CD4-positive, alpha-beta T cell (primary cell): ENCODE measurements at regions not wholly inside any gene's neighbourhood (a gene's known extent, or its start where the extent isn't known, plus 50 kb on each side); places are given as distances from the start of the nearest gene placed in this dataset.

Source experiments
- ATAC-seq: fragments of 200-7000 bp; cut with Tn5 transposase; one replicate; pipeline ENCODE4 v1.10.0; 2022; ENCODE audit warnings: mild to moderate bottlenecking; ENCODE audit not compliant: poor library complexity
- CTCF ChIA-PET: fragments of 350-600 bp; sonication (Branson Sonifier 250); formaldehyde crosslinking; loops from one replicate; lab custom pipeline; 2021; ENCODE audit warnings: antibody characterized with exemption, inconsistent platforms; lab: Charles Lee
- POLR2A ChIA-PET: fragments of 350-600 bp; sonication (Branson Sonifier 250); formaldehyde crosslinking; loops from one replicate; lab custom pipeline; 2021; ENCODE audit warnings: antibody characterized with exemption, inconsistent platforms; lab: Charles Lee
- DNase-seq, 14 experiments: peaks; one replicate each; pipeline ENCODE4 v3.0.0-alpha.2; 2013 to 2020; ENCODE audit warnings: mixed read lengths in 2 of 14
- H3K27ac ChIP-seq, 2 donors: one replicate each; pipeline versions ENCODE4 v1.5.1 to v1.7.0; 2013; ENCODE audit warnings: low read length in 2 of 2, low read depth in 1 of 2, mild to moderate bottlenecking in 1 of 2
- H3K27me3 ChIP-seq, 2 experiments: 1 replicate in 1 of 2; 2 replicates in 1 of 2; pipeline versions ENCODE4 v1.6.1 to v1.7.0; 2013; ENCODE audit warnings: low read length in 2 of 2, control low read depth in 1 of 2, mild to moderate bottlenecking in 1 of 2, moderate library complexity in 1 of 2; ENCODE audit not compliant: insufficient read depth in 2 of 2, control insufficient read depth in 1 of 2
- H3K36me3 ChIP-seq: one replicate; pipeline ENCODE4 v1.6.1; 2013; ENCODE audit warnings: low read length, control low read depth; ENCODE audit not compliant: insufficient read depth
- H3K4me1 ChIP-seq: one replicate; pipeline ENCODE4 v1.6.1; 2013; ENCODE audit warnings: low read length, control low read depth; ENCODE audit not compliant: insufficient read depth
- H3K4me3 ChIP-seq: one replicate; pipeline ENCODE4 v1.5.1; 2013; ENCODE audit warnings: mild to moderate bottlenecking, low read length, moderate library complexity
- H3K9me3 ChIP-seq, 2 experiments: 1 replicate in 1 of 2; 2 replicates in 1 of 2; pipeline versions ENCODE4 v1.6.1 to v1.7.0; 2013; ENCODE audit warnings: low read length in 2 of 2, mild to moderate bottlenecking in 2 of 2, control low read depth in 1 of 2, moderate library complexity in 1 of 2; ENCODE audit not compliant: control insufficient read depth in 1 of 2, insufficient read depth in 1 of 2
- H3K27ac Mint-ChIP-seq: one replicate; pipeline ENCODE4 v1.8.0; 2020; ENCODE audit warnings: mixed read lengths
- H3K27me3 Mint-ChIP-seq: one replicate; pipeline ENCODE4 v1.8.0; 2021; ENCODE audit warnings: mixed read lengths
- H3K36me3 Mint-ChIP-seq: one replicate; pipeline ENCODE4 v1.8.0; 2021; ENCODE audit warnings: low read depth, mixed read lengths
- H3K4me1 Mint-ChIP-seq: one replicate; pipeline ENCODE4 v1.8.0; 2021; ENCODE audit warnings: low read depth, mixed read lengths
- H3K4me3 Mint-ChIP-seq: one replicate; pipeline ENCODE4 v1.8.0; 2020; ENCODE audit warnings: mild to moderate bottlenecking, mixed read lengths
- H3K9me3 Mint-ChIP-seq: one replicate; pipeline ENCODE4 v1.8.0; 2020; ENCODE audit warnings: mixed read lengths
- intact Hi-C, 2 experiments: fragments of 100-400 bp; cut with DNase I in 1 of 2; cut with micrococcal nuclease in 1 of 2; formaldehyde crosslinking; loops; one replicate each; pipeline versions ENCODE4 v1.15.1 to v1.9.0; 2023 to 2025; cut with DNase I, micrococcal nuclease
- TF ChIP-seq, protein P1 (sequence below): fragments of 200-600 bp; IDR thresholded peaks from one replicate; pipeline ENCODE4 v1.8.0; 2022; ENCODE audit warnings: antibody characterized with exemption, mild to moderate bottlenecking

DNA sequence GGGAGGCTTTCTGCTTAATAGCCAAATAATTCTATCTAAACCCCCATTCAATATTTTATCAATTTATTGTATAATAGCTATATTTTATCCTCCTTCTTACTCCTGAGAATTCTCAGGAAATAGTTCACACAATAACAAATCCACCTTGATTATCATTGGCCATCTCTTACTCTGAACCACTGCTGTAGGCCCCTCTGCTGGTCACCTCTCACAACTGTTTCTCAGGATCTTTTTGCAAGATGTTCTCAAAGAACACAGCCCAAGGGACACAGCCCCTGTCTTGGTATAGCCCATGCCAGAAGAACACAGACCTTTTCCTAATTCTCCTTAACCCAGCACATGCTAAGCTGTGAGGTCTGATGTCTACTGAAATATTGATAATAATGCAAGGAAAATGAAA is 74.9 kb upstream of the HTR4 start:
- POLR2A ChIA-PET = no interaction called here
- H3K27me3 ChIP-seq = no peaks in the 10 kb centered on the region

DNA sequence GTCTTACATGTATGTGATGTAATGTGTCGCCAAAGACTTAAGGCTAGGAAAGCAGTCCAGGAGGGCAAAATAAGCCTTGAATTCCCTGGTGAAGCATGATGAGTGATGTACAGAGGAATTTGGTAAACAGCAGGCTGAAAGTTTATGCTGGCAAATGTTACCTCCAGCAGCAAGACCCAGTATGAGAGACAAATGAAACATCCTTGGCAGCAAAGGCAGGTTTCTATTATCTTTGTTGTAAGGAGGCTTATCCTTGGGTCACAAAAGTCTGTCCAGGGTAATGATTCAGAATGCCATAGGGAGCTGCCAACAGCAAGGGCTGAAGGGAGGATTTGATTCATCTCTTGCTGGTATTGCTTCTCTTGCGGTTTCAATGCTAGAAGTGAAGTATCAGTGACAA is 75.9 kb upstream of the HTR4 start:
- Histone ChIP-seq H3K9me3 (no peaks in the 10 kb centered on the region), H3K36me3 (no peaks in the 10 kb centered on the region), H3K27ac (no peak overlapping the region), H3K27me3 (no peaks in the 10 kb centered on the region), H3K4me3 (no peak overlapping the region), H3K4me1 (no peaks in the 10 kb centered on the region)
- no peaks in the 10 kb centered on the region for H3K9me3 Mint-ChIP-seq
- no peak overlapping the region for H3K4me3 Mint-ChIP-seq
- peaks cover 5% of the 10 kb centered on the region for H3K4me1 Mint-ChIP-seq
- no peak for ATAC-seq
- ChIA-PET POLR2A (no interaction called here), CTCF (interaction anchor here (0.6 to 2.3 kb wide), 19 partner anchors 8 to 1031 kb away, joined by 3 to 23 read pairs (median 4); no protein-coding TSS in a partner anchor)
- intact Hi-C loops = loop anchor here (2.0 to 10.0 kb wide), 7 partner anchors 97 to 875 kb away; partner anchors contain the start of gene ADRB2 (in 1 of the 2)
- TF ChIP-seq, protein P1, sequence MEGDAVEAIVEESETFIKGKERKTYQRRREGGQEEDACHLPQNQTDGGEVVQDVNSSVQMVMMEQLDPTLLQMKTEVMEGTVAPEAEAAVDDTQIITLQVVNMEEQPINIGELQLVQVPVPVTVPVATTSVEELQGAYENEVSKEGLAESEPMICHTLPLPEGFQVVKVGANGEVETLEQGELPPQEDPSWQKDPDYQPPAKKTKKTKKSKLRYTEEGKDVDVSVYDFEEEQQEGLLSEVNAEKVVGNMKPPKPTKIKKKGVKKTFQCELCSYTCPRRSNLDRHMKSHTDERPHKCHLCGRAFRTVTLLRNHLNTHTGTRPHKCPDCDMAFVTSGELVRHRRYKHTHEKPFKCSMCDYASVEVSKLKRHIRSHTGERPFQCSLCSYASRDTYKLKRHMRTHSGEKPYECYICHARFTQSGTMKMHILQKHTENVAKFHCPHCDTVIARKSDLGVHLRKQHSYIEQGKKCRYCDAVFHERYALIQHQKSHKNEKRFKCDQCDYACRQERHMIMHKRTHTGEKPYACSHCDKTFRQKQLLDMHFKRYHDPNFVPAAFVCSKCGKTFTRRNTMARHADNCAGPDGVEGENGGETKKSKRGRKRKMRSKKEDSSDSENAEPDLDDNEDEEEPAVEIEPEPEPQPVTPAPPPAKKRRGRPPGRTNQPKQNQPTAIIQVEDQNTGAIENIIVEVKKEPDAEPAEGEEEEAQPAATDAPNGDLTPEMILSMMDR = no peak
- no peak overlapping the region for H3K27ac Mint-ChIP-seq
- H3K27me3 Mint-ChIP-seq = peaks cover 11% of the 10 kb centered on the region
- no peaks in the 10 kb centered on the region for H3K36me3 Mint-ChIP-seq
- DNase-seq = no peak

More for the DNA sequence above, 74.9 kb upstream of the HTR4 start:
- TF ChIP-seq, protein P1 = no peak
- Mint-ChIP-seq H3K4me1 (peaks cover 5% of the 10 kb centered on the region), H3K9me3 (no peaks in the 10 kb centered on the region), H3K27me3 (peaks cover 11% of the 10 kb centered on the region), H3K4me3 (no peak overlapping the region), H3K36me3 (no peaks in the 10 kb centered on the region), H3K27ac (no peak overlapping the region)
- no peak overlapping the region for H3K4me3 ChIP-seq
- CTCF ChIA-PET = interaction anchor here (2.3 kb wide), 1 partner anchor 22 kb away, joined by 14 read pairs; no protein-coding TSS in a partner anchor
- no peaks in the 10 kb centered on the region for H3K4me1 ChIP-seq
- ATAC-seq = no peak
- intact Hi-C loops = no loop called here
- no peak overlapping the region for H3K27ac ChIP-seq
- no peaks in the 10 kb centered on the region for H3K9me3 ChIP-seq
- no peaks in the 10 kb centered on the region for H3K36me3 ChIP-seq
- no peak for DNase-seq

DNA sequence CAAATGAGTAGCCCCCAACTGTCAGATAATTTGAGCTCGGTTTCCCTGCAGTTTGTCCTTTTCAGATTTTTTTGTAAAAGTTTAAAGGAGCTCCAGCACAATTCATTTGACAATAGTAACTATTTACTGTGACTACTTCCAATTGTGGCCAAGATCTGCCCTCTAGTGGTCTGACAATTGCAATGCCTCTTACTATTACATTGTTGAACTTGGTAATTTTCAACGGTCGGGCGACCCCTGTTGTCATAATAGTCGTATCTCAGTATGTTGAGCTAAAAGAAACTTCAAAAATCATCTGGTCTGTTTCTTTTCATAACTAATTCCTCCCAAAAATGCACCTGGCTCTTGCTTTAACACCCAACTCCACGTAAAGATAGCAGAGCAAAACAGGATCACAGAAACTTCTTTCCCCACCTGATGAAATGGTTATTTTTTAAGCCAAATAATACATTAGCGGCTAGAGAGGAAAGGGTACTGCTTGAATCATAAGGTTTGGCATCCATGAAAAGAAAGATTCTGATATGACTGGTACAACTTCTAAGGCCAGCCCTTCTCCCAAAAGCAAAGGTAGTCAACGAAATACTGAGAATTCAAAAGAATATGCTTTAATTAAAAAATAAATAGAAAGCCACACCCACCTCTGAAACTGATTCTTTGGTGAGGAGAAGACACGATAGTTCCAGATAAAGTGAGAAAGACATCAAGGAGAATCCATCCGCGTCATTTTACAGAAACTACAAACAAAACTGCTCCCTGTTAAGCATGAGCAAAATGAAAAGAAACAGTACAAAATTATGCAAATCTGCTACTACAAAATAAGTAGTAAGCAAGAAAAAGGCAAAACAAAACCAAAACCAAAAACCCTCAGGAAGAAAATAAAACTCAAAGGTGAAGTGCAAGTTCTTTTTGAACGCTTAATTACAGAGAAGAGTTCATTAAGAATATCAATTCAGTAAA is 76.9 kb upstream of the HTR4 start:
- Histone ChIP-seq H3K36me3 (no peaks in the 10 kb centered on the region), H3K9me3 (no peaks in the 10 kb centered on the region), H3K27ac (no peak overlapping the region), H3K27me3 (no peaks in the 10 kb centered on the region), H3K4me3 (peak overlapping the region; percentile 24), H3K4me1 (no peaks in the 10 kb centered on the region)
- TF ChIP-seq, protein P1 = peak; percentile 98
- Mint-ChIP-seq H3K4me3 (peak overlapping the region; percentile 57), H3K27me3 (peaks cover 11% of the 10 kb centered on the region), H3K9me3 (no peaks in the 10 kb centered on the region), H3K27ac (no peak overlapping the region), H3K4me1 (peaks cover 5% of the 10 kb centered on the region), H3K36me3 (no peaks in the 10 kb centered on the region)
- ChIA-PET CTCF (interaction anchor here (0.6 to 2.3 kb wide), 25 partner anchors 8 to 1103 kb away, joined by 3 to 23 read pairs (median 4); no protein-coding TSS in a partner anchor), POLR2A (interaction anchor here (0.6 to 1.0 kb wide), 2 partner anchors 11 to 265 kb away, joined by 3 to 4 read pairs; no protein-coding TSS in a partner anchor)
- DNase-seq (peak; percentile 27 to 85 (median 48)), ATAC-seq (peak; percentile 95)
- intact Hi-C loops = loop anchor here (1.0 to 10.0 kb wide), 10 partner anchors 96 to 876 kb away; partner anchors contain the start of gene ADRB2 (in 1 of the 2)
